Kidney glomerular epithelial cell (primary cell): ENCODE measurements at regions not wholly inside any gene's neighbourhood (a gene's known extent, or its start where the extent isn't known, plus 50 kb on each side); places are given as distances from the start of the nearest gene placed in this dataset.
A peak's percentile ranks its signal among the peaks of the same experiment; 100 is the strongest.

ENCODE experiments used
- DNase-seq: peaks from one replicate; lab custom pipeline; 2025; lab: John Stamatoyannopoulos, UW

GRCh38 chr13:88085036-88085435 lies 413.9 kb downstream of the SLITRK5 start:
- no peak for DNase-seq

GRCh38 chr13:88086577-88086976 lies 415.4 kb downstream of the SLITRK5 start:
- no peak for DNase-seq

GRCh38 chr13:88097541-88097940 lies 426.4 kb downstream of the SLITRK5 start:
- no peak for DNase-seq

GRCh38 chr13:88103824-88104223 lies 432.7 kb downstream of the SLITRK5 start:
- DNase-seq, result no peak

GRCh38 chr13:88104576-88104975 lies 433.4 kb downstream of the SLITRK5 start:
- no peak for DNase-seq

DNA sequence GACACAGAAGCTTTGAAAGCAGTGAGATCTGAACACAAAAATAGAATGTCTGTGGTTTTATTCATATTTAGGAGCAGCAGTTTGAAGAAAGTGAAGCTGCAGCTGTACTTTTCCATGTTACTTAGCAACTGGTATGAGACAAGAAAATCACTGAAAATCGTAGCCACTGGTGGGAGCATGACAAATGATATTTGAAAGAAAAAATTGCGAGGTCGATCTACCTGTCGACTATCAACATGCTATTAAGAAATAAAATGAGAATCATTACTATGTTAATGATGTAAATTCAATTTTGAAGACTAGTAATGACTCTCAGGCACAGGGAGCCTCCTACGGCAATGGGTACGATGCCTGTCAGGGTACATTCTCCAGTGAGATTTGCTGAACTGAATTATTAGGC lies 436.4 kb downstream of the SLITRK5 start:
- no peak for DNase-seq

GRCh38 chr13:88112526-88112925 lies 441.4 kb downstream of the SLITRK5 start:
- no peak for DNase-seq

GRCh38 chr13:88115976-88116375 lies 444.8 kb downstream of the SLITRK5 start:
- no peak for DNase-seq

DNA sequence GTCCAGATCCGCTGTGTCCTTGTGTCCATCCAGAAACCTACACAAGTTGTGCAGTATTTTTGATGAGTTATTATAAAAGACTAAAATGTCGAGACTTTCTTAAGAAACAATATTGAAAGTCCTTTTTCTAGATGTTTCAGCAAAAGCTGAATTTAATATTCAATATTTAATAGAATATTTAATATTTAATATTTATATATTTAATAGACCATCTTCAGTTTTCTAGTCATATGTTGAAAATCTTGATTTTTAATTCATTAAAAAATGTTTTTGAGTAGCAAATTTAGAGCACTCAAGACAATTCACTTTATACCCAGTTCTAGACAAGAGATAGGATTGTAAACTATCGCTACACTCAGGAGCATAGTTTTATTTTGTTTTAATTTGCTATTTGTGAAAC lies 447.8 kb downstream of the SLITRK5 start:
- DNase-seq, result no peak

GRCh38 chr13:88124142-88124541 lies 453.0 kb downstream of the SLITRK5 start:
- DNase-seq, result no peak

GRCh38 chr13:88125055-88125454 lies 453.9 kb downstream of the SLITRK5 start:
- DNase-seq, result no peak

DNA sequence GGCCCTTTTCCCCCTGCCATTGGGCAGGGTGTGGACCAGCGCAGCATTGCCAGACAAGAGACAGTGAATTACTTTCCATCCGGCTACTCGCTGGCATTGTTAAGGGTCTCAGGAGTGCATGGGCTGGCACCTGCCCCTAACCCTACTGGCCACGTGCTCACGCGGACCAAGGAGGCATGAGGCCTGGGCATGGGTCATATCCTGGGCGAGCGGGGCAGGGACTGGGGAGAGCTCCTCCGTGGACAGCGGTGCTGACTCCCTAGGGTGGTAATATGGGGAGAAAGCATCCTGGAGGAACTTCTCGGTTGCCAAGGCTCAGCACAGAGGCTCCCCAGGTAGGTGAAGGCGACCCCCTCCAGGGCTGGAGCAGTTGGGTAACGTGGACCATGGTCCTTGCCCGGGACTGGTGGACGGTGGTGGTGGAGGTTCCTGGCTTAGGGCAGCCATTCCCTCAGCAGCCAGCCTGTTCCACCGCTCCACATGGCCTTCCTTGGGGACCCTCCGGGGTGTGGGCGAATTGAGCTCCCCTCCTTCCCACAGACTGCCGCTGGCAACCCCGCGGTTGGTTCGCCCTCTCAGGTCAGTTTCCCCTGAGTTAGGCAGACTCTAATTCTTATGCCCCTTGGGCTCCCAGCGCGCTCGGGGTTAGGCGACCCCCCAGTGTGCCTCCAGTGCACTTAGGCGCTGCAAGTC lies 465.1 kb downstream of the SLITRK5 start:
- DNase-seq, result no peak

DNA sequence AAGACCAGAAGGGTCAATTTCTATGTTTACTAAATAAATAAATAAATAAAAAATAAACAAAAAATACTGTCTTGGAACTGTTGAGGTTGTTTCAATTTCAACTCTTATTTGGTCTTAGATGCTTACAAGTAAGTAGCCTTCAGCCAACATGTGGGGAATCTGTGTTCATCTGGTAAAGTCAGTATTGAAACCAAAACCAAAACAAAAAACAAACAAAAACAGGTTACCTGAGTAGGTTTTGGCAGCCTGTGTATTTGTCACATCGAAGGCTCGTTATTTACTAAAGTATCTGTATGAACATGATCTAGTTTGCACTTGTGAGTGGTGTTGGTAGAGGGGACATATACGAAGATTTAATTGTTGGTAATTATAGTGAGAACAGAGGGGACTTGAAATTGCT lies 471.5 kb downstream of the SLITRK5 start:
- no peak for DNase-seq

- no peak for DNase-seq
Observed at GRCh38 chr13:88144580-88144979, 473.4 kb downstream of the SLITRK5 start.

DNA sequence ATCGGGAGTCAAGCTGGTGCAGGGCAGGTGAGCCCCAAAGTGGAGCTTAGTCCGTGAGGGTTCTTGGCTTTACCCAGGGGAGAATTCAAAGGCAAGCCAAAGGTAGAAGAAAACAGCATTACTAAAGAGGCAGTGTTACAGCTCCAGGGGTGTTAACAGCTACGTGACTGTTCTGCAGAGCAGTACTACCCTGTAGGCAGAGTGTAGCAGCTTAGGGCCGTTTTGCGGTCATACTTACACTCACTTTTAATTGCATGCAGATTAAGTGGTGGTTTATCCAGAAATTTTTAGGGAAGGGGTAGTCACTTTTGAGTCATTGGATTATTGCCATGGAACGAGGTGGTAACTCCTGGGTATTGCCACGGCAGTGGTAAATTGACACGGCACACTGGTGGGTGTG lies 482.2 kb downstream of the SLITRK5 start:
- DNase-seq, result no peak

DNA sequence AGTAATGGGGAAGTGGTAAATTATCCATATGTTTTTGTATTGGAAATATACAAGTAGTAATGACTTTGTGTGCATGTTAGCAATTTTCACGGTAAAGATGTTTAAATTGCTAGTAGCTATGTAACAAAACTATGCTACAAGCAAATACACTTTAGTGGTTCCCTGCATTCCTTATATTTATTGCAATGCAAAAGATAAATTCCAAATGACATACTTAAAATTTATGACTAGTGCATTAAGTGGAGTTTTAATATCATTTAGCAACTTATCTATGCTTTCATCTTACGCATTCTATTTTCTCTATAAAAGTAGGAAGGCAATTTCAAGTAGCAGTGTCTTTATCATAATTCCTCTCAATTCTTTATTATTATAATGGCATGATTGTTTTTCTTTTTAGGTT lies 482.8 kb downstream of the SLITRK5 start:
- DNase-seq, result no peak

GRCh38 chr13:88162076-88162702 lies 491.0 kb downstream of the SLITRK5 start:
- no peak for DNase-seq

DNA sequence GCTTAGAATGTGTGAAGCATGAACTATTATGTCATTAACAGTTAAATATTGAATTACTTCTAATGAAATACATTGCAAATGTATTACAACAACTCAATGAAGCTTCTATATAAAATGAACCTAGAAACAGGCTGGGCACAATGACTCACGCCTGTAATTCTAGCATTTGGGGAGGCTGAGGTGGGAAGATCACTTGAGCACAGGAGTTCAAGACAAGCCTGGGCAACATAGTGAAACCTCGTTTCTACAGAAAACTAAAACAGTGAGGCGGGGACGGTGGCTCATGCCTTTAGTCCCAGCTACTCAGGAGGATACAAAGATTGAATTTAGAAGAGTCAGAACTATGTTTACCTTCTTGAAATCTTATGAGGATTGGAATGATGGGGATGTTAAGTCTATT lies 505.1 kb downstream of the SLITRK5 start:
- no peak for DNase-seq

DNA sequence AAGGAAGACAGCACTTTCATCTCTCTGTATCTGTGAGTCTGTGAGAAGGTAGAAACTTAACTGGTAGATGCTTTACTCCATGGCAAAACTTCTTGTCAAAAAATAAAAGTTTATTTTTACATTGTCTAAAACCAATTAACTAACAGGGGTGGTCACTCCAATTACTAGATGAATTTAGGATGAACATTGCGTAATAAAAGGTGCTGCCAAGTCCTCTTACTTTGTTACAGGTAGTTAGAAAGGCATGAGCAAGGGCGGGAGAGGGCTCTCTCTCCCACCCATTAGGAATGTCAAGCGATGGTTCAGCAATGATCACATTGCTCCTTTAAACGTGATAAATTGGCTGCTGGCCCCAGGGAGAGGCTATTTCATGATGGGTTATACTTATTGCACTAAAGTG lies 512.3 kb downstream of the SLITRK5 start:
- DNase-seq, result no peak

GRCh38 chr13:88188986-88189385 lies 517.8 kb downstream of the SLITRK5 start:
- no peak for DNase-seq

GRCh38 chr13:88189728-88190127 lies 518.6 kb downstream of the SLITRK5 start:
- no peak for DNase-seq

DNA sequence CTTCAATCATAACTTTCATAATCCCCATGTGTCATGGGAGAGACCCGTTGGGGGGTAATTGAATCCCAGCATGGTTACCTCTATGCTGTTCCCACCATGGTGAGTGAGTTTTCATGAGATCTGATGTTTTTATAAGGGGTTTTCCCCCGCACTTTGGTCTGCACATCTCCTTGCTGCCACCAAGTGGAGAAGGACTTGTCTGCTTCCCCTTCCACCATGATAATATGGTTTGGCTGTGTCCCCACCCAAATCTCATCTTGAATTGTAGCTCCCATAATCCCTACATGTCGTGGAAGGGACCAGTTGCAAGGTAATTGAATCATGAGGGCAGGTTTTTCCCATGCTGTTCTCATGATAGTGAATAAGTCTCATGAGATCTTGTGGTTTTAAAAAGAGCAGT lies 524.9 kb downstream of the SLITRK5 start:
- no peak for DNase-seq

- DNase-seq, result peak; percentile 83
Observed at GRCh38 chr13:88217372-88217771, 546.2 kb downstream of the SLITRK5 start.

DNA sequence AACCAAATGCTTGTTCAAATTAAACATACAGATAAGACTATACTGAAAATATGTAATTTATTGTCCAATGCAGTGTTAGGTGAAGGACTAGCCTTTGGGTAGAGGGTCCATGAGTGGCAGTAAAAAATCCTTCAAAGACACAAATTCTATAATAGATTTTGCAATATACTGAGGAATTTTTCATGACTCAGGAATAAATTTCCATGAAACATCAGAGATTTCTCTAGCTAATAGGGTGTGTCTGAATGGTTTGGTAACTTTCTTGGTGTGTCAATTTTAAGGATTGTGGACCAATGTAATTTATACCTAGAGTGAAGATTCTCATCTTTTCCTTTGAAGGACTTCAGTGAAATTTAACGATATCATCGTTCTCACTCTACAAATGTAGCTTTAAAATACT lies 546.7 kb downstream of the SLITRK5 start:
- DNase-seq, result peak; percentile 21
